ENCODE measurements at regions not wholly inside any gene's neighbourhood (a gene's known extent, or its start where the extent isn't known, plus 50 kb on each side); places are given as distances from the start of the nearest gene placed in this dataset.
"Not testable (repeated sequence)": the region's sequence is repeated elsewhere in the genome, so short reads cannot be mapped to it uniquely, and the experiment has no call there.

DNA sequence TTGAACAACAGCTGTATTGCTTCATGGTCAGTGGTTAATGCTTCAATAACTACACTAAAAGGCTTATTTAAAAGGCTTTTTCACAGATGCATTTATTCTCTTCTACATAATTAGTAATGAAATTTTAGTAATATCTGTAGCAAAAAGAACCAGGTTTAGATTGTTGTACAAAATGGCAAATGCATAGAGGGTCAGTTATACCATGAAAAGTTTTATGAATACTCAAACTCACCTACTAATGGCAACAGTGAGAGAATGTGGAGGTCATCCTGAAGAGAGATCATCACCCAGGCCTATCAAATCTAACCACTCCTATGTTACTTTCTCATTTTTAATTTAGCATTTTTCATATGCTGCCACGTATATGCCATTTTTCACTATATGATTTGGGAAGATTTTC lies 444.3 kb upstream of the CDH9 start:
- DNase-seq (ENCODE audit: low spot score), result no peak

DNA sequence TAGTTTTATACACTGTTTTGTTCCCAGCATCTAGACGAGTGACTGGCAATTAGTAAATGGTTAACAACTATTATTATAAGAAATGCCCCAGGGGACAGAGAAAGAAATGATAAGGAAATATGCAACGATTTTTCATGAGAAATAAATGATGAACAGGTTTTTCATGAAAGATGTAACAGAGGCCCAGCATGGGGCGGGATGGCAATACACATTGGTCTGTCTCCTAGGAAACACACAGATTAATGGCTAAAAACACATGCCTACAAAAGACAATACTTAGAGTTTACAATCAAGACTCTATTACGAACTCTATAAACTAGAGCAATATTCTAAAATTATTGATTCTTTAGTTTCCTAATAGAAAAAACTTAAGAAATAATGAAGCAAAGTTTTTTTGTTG lies 441.5 kb upstream of the CDH9 start:
- DNase-seq (ENCODE audit: low spot score), result no peak

DNA sequence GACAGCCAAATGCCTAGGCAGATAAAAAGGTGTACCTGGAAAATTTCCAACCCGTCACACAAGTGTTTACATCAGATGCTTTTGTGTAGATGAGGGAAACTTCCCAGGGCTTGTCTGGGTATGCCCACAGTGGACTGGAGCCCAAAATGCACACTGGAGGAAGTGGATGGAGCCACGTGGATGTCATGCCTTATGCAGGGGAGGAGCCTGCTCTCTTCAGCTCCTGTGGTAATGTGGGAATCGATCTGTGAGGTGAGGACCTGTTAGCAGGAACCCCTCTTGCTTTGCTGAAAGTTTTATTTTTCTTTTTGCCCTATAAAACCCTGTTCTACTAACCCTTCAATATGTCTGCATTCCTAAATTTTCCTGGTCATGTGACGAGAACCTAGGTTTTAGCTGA lies 439.2 kb upstream of the CDH9 start:
- DNase-seq (ENCODE audit: low spot score), result no peak

DNA sequence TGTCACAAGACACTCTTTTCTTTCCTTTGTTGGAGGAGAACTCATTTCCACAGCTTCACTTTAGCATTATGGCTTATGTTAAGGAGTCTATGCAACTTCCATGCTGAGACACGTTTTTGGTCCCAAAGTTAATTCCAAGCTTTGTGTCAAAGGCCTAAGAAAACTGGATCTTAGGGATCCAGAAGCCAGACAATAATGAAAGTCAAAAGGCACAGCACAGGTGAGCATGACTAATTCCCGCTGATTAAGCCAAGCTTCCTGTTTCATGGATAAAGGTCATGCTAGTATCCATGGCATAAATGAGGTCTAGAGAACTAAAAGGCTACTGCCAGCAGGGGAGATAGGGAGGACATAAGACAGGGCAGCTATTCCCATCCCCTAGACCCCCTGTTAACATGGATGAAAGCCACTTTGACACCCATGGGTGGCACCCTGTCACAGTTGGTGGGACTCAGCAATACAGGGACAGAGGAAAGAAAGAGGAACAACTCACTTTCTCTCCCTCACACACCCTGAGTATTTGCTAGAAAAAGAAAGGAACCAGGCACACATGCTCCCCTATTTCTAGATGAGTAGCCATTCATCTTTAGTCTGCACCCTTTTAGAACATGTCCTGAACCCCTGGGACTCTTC lies 438.1 kb upstream of the CDH9 start:
- DNase-seq (ENCODE audit: low spot score), result no peak

DNA sequence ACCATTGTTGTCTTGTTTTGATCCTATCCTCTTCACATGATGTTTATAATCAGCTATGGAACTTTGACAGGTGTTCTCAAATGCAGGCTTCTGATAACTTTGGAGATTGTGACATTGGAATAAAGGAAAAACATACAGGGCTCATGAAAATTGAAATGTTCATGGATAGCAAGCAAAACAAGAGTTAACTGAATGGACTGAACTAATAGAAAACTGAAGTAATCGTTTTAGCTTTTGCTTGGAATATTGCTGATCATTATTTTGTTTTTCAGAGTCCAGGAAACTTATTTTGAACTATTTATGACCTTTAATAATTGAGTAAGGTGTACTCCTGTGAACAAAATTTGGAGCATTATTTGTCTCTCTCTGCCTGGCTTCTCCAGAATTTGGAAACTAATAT lies 436.7 kb upstream of the CDH9 start:
- no peak for DNase-seq (ENCODE audit: low spot score)

DNA sequence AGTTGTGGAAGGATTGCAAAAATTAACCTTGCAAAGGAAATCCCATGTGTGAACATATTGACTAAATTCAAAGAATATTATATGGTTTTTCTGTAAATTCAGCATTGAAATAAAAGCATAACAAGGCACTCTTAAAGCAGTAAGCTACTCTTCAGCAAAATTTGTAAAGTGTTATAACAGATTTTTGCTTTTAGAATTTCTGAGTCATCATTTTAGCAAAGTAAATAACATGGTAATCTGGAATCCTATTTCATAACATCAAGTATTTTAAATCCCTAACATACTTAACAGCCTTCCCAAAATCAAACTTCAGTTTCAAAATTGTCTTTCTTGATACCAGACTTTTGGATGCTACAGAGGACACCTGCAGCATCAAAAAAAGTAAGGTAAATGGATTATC lies 436.0 kb upstream of the CDH9 start:
- no peak for DNase-seq (ENCODE audit: low spot score)

DNA sequence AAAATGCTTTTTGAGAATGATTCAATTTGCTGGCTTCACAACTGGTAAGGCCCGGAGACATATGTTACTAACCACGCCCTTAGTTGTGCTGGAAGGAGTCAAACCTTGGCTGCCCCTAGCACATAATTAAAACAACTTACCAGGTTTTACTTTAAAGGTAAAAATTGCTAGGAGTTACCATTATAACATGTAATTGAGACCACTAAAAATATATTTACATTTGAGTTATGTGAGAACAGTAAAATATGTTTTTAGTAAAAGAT lies 435.6 kb upstream of the CDH9 start:
- DNase-seq (ENCODE audit: low spot score), result no peak

DNA sequence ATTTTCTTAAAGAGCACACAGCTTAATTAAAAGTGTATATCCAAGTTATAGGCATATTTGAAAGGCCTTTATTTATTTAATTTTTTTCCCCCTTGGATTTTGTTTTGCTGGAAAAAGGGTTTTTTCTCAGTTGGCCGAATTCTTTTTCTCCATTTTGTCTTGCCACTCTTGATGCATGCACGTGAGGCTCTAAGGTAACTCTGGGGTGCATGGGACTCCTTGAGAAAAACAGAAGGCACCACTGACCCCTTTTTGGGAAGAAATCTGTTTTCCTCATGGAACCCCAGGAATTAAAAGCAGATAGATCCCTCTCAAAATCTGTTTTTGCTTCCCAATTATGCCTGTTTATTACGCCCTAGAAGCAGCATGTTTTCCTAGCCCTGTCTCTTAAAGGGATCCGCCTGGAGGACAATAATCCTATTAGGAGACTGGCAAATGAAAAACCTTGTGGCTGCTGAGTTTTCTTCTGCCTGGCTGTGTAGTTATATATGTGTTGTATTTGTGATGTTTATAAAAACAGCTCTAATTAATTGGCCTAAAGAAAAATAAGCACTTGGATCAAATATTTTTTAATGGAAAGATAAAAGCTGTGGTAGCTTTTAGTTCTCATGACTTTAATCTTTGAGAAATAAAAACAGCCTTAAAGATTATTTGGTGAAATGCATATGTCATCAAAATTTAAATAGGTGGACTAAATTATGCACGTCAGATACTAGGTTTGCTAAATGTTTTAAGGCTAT lies 435.1 kb upstream of the CDH9 start:
- no peak for DNase-seq (ENCODE audit: low spot score)

DNA sequence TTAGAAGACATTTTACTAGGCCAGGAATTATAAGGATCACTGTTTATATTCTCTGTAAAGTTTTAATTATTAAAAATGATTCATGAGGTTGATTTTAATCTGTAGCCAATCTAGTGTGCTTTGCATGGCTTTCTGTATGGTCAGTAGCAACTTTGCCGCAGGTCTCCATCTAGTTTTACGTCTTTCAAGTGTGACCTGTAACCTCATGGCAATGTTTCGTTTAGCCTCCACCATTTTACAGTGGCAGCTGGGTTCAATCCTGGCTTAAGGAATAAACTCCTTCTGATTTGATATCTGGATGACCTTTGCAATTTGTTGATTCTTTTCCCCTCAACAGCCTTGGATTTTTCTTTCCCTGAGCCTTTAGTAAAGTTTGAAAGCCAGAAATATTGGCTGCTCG lies 434.5 kb upstream of the CDH9 start:
- no peak for DNase-seq (ENCODE audit: low spot score)

DNA sequence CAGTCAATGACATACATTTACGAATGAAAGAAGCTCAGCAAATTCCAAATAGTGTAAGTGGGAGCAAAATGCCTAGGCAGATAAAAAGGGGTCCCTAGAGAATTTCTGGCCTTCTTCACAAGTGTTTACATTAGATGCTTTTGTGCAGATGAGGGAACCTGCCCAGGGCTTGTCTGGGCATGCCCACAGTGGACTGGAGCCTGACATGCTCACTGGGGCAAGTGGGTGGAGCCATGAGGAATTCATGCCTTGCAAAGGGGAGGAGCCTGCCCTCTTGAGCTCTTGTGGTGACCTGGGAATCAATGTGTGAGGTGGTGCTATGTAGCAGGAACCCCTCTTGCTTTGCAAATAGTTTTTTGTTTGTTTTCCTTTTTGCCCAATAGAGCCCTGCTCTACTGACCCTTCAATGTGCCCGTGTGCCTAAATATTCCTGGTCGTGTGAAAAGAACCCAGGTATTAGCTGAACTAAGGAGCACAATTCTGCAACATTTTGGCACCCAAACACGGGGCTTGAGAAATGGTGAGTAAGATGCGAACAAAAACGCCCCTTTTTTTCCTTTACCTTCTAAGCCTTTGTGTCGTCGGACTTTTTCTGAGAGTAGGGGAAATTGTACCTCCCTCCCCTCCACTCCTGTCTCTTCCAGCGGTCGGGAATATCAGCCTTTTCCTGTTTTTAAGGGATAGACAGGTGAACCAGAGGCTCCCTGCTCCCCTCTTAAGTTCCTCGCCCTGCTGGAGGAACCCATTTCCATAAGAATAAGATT lies 433.8 kb upstream of the CDH9 start:
- DNase-seq (ENCODE audit: low spot score), result no peak

DNA sequence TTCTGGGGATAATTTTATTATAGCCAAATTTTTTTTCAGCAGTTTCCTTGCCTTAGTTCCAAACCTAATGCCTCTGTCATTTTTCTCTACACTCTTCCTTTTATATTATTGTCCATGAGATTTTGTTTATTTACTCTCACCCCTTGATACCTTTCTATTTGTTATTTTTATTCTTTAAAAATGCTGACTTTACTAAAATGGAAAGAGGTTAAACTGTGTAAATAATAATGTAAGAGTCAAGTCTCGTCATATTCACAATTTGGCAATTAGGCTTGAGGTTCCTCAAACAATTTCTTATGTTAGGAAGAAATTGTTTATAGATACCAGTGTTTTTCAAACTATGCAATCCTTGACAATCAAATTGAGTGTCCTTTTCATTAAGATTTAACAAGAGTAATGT lies 428.6 kb upstream of the CDH9 start:
- DNase-seq (ENCODE audit: low spot score), result no peak

DNA sequence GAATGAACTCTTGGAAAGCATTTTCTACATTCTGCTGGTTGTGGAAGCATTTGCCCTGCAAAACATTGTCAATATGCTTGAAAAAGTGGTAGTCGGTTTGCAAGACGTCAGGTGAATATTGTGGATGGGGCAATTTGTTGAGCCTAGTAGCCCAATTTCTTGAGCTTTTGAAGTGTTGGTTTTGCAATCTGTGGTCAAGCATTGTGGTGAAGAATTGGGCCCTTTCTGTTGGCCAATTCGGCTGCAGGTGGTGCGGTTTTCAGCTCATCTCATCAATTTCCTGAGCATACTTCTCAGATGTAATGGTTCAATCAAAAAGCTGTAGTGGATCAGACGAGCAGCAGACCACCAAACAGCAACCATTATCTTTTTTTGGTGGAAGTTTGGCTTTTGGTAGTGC lies 426.8 kb upstream of the CDH9 start:
- DNase-seq (ENCODE audit: low spot score), result no peak

DNA sequence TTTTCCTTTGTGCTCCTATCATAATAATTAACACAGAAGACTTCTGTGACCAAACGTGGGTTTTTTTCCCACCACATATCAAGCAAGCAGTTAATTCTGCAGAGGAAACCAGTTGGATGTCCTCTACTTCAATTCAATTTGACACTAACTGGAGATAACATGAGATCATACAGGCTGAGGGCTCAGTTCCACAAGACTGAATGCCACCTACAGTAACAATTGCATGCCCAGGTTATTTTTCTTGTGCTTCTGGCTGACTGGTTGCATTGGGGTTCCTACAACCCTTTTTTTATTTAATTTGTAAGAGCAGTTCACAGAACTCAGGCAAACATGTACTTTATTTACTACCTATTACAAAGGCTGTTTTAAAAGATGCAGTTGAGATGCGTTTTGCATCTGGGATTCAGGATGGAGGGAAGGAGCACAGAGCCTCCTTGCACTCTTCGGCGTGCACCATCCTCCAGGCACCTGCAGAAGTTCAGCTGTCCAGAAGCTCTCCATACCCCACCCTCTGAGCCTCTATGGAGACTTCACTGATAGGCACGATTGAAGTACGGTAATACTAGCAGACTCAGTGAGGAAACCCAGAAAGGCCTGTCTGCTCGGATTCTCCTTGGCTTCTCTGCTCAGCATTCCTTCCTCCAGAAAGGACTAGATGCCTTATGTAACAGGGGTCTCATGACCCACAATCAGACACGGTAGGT lies 425.2 kb upstream of the CDH9 start:
- no peak for DNase-seq (ENCODE audit: low spot score)

DNA sequence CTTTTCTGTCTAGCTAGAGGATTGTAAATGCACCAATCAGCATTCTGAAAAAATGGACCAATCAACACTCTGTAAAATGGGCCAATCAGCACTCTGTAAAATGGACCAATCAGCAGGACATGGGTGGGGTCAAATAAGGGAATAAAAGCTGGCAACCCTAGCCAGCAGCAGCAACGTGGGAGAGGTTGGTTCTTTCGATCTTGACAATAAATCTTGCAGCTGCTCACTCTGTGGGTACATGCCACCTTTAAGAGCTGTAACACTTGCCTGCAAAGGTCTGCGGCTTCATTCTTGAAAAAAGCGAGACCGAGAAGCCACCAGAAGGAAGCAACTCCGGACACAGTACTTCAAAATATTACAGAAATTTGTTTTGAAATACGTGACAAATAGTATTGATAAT lies 424.6 kb upstream of the CDH9 start:
- no peak for DNase-seq (ENCODE audit: low spot score)

DNA sequence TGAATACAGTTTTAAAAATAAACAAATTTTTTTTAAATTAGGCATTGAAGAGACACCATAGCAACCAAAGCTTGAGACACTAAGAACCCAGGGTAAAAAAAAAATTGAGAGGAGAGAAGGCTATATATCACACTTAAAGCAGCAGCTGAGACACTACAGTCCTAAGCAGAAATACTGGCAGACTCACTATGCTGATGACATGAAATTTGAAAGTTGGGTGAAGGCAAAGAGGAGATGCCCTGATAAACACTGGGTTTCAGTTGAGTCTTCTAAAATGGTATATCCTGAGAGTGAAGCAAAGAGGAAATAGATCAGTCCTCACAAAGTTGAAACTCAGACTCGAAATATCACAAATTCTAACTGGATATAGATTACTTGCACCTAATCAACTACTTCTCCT lies 419.9 kb upstream of the CDH9 start:
- no peak for DNase-seq (ENCODE audit: low spot score)

DNA sequence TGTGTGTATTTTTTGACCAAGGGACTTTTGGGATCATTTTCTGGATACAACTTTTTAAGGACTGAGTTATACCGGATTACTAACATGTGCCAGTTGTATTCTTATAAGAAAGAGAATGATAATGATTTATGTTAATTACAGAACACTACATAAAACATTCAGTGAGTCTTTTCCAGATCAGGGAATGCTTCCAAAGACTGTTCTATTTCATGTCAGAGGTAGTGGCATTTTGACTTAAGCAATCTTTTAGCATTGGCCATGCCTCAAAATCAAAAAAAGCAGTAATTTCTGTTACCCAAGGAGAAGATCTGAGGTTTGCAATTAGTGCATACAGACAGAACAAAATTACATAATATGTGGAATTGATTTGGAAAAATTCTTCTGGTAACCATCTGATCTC lies 413.0 kb upstream of the CDH9 start:
- no peak for DNase-seq (ENCODE audit: low spot score)

DNA sequence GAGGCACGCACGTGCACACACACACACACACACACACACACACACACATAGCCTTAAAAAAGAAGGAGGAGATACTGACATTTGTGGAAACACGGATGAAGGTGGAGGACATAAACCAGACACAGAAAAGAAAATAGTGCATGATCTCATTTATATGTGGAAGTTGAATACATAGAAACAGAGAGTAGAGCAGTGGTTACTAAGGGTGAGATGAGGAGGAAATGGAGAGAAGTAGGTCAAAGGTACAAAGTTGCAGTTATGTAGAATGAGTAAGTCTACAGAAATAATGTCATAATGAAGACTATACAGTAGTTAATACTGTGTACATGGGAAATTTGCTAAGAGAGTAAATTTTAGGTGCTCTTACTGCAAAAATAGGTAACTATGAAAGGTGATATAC lies 412.2 kb upstream of the CDH9 start:
- DNase-seq (ENCODE audit: low spot score), result no peak

DNA sequence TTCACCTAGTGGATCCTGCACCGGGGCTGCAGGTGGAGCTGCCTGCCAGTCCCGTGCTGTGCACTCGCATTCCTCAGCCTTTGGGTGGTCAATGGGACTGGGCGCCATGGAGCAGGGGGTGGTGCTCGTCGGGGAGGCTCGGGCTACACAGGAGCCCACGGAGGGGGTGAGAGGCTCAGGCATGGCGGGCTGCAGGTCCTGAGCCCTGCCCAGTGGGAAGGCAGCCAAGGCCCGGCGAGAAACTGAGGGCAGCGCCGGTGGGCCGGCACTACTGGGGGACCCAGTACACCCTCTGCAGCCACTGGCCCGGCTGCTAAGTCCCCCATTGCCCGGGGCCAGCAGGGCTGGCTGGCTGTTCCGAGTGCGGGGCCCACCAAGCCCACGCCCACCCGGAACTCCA lies 401.0 kb upstream of the CDH9 start:
- DNase-seq (ENCODE audit: low spot score), result not testable (repeated sequence)

DNA sequence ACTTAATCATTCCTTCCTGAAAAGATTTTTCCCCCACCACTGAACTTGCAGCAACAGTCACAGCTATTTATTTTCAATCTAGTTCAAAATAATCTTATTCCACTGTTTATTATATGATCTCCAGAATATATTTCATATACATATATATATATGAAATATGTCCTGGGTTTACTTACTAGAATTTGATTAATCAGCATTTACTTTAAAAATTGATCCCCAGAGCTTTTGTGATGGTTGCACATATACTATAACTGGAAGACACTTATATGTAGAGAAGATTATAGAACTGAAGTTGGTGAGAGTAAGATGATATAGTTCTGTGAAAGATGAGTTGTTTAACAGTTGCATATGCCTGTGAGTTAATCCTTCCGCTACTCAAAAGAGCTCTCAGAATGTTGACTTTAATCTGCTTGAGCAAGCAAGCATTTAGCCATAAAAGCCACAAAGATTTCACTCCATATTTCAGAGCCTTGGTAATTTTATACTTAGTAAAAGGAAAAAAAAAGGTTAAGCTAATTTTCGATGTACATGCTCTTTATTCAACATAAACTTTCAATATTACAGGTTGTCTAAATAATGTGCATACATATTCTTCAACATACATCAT lies 399.3 kb upstream of the CDH9 start:
- DNase-seq (ENCODE audit: low spot score), result no peak

DNA sequence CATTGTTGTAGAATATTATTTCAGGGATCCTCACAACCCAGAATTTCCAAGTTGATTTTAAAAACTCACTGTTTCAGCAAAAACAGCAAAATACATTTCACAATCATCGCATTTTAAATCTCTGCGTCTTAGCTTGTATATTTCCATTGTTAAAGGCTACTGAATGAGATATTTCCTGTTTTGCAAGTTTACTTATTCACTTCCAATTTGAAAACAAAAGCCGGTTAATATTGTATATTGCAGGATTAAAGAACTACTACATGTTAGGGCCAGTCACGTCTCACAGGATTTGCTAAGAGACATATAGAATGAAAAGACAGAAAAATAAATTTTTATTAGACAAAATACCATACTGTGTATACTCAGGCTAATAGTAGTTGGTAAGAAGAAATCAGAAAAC lies 395.9 kb upstream of the CDH9 start:
- no peak for DNase-seq (ENCODE audit: low spot score)

DNA sequence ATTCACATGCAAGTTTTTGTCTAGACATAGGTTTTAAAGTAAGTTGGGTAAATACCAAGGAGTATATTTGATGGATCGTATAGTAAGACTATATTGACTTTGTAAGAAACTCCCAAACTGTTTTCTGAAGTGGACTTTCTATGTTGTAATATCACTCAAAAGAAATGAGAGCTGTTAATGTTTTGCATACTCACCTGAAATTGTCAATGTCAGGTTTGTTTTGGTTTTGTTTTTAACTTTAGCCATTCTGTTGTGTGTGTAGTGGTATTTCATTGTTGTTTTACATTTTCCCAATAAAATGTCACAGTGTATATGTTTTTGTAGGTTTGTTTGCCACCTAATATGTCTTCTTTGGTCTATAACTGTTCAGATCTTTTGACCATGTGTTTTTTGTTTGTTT lies 375.7 kb upstream of the CDH9 start:
- no peak for DNase-seq (ENCODE audit: low spot score)

DNA sequence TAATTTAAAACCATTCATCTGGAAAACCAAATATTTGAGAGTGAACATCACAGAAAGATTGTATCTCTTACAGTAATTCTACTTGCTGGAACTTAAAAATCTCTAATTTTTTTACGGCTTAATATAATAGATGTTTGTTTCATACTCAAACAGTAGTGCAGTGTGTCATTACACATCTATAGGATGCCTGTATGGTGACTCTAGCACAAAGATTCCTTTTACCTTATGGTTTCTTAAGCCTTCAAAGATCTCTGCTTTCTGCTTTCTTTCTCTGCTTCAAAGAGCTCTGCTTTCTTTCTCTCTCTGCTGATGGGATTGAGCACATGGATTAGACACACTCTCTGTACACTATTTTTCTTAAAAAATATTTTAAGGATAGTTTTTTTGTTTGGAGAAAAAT lies 374.0 kb upstream of the CDH9 start:
- no peak for DNase-seq (ENCODE audit: low spot score)

DNA sequence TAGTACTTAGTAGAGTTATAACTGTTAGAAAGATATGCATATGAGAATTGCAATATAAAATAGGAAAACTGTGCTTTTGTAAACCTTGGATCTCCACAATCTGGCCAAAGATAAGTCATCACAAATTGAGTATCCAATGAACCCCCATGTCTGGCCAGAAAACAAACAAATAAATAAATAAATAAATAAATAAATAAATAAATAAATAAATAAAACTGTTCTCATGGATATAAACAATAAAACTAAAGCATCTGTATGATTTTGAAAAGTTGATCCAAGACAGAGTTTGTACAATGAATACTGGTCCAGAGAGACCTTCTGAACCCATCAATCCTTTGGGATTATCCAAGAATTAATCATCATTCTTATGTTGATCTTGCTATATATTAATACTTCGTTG lies 367.6 kb upstream of the CDH9 start:
- no peak for DNase-seq (ENCODE audit: low spot score)
